ENCODE measurements at regions not wholly inside any gene's neighbourhood (a gene's known extent, or its start where the extent isn't known, plus 50 kb on each side); places are given as distances from the start of the nearest gene placed in this dataset.

DNA sequence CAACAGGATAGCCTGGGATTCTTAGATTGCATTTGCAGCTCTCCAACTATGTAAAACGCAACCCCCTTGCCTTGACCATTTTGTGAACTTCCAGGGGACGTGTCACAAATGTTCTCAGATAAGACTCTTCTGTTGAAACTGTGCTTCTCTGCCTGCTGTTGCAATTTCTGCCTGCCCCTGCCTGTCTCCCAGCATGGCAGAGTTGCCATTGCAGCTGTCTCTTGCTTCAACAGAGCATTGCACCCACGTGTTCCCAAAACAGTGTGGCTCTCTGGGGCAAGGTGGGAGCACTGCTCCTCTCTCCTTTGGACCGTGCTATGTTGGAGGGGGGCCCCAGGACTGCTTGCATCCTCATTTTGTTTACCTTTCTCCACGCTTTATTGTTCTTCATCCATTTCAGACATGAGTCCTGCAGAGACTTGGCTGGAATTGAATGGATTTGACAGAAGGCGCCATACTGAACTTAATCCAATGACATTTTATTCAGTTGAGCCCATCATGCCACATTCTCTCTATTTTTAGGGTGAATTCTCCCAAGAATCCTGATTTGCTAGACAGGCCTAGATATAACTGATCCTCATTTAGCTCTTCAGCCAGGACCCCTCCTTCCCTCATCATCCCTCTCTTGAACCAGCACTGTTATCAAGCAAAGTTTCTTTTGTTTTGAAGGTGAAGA, 90.7 kb downstream of the MAT2B start:
- TF ChIP-seq PPARA (CRISPR knock-in tag; IDR thresholded peaks at IDR 0.05; ENCODE audit: borderline replicate concordance) (no peak), ZNF565 (CRISPR knock-in tag; conservative IDR thresholded peaks at IDR 0.05; ENCODE audit: low read depth) (no peak), ARNTL (CRISPR knock-in tag; IDR thresholded peaks at IDR 0.05; ENCODE audit: borderline replicate concordance, low read depth) (no peak), ZNF70 (CRISPR knock-in tag; IDR thresholded peaks at IDR 0.05) (no peak)
- no peak for ATAC-seq

DNA sequence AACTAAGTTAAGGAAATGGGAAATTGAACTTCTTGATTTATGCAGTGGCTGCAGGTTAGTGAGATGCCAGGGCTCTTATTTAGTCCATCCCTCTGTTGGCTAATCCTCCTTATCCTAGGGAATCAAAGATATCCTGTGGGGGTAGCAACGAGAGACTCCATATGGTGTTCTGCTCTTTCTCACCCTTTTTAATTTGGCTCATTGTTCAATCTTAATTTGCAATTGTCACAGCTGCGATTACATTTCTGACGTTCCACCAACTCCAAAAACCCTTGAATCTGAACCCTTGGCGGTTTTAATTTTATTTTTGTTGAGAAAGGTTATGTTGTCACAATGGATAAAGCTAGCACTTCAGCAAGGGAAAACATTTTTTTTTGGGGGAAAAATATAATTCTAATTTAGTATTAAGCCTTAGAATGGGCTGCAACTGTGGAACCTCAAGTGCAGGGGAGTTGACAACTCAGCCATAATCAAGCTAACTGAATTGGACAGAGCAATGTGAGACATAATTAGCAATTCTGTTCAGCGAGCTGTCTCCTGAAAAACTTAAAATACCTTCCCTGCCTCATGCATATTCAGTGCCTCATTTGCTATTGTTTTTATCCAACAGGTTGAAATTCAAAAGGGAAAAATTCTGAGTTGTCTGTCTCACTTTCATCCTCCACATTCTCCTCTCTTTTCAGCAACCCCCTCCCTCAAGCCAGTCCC, 91.3 kb downstream of the MAT2B start:
- ATAC-seq, result no peak
- no peak for TF ChIP-seq TSHZ2 (CRISPR knock-in tag; IDR thresholded peaks at IDR 0.05)
- TF ChIP-seq TOX (CRISPR knock-in tag; IDR thresholded peaks at IDR 0.05; ENCODE audit: borderline replicate concordance), result no peak
- no peak for TF ChIP-seq ZC3H10 (CRISPR knock-in tag; IDR thresholded peaks at IDR 0.05)
- TF ChIP-seq RARB (CRISPR knock-in tag; IDR thresholded peaks at IDR 0.05), result no peak
- TF ChIP-seq OSR1 (CRISPR knock-in tag; IDR thresholded peaks at IDR 0.05), result no peak
- no peak for TF ChIP-seq CSRNP3 (CRISPR knock-in tag; IDR thresholded peaks at IDR 0.05)
- TF ChIP-seq ESRRG (CRISPR knock-in tag; IDR thresholded peaks at IDR 0.05), result no peak
- TF ChIP-seq ZNF565 (CRISPR knock-in tag; conservative IDR thresholded peaks at IDR 0.05; ENCODE audit: low read depth), result no peak
- TF ChIP-seq TCF4 (CRISPR knock-in tag; IDR thresholded peaks at IDR 0.05; ENCODE audit: borderline replicate concordance), result no peak
- no peak for TF ChIP-seq SNAI2 (CRISPR knock-in tag; IDR thresholded peaks at IDR 0.05)

DNA sequence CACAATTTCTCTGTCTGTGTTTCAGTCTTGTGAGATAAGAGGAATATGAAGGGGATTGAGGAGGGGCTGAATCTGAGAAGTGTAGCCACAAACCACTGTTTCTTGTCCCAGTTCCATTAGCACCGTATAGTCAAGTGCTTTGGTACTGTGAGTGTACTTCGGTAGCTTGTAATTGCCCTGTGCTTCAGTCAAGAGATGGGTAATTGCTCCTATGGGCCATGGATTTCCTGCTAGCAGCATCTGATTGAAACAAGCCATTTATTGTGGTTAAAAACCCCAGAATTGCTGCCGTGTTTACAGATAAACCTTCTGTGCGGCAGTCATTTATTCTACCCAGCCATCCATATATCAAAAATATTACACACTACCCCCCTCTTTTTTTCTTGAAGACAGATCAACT, 98.6 kb downstream of the MAT2B start:
- ATAC-seq, result no peak
- TF ChIP-seq POU6F1 (CRISPR knock-in tag; IDR thresholded peaks at IDR 0.05; ENCODE audit: borderline replicate concordance, low read depth), result no peak
- TF ChIP-seq ZNF8 (CRISPR knock-in tag; IDR thresholded peaks at IDR 0.05), result no peak
- no peak for TF ChIP-seq SNAI2 (CRISPR knock-in tag; IDR thresholded peaks at IDR 0.05)
- TF ChIP-seq ZNF565 (CRISPR knock-in tag; conservative IDR thresholded peaks at IDR 0.05; ENCODE audit: low read depth), result no peak
- TF ChIP-seq TCF4 (CRISPR knock-in tag; IDR thresholded peaks at IDR 0.05; ENCODE audit: borderline replicate concordance), result no peak
- no peak for TF ChIP-seq CREB5 (CRISPR knock-in tag; IDR thresholded peaks at IDR 0.05; ENCODE audit: low read depth)
- no peak for TF ChIP-seq CSDC2 (CRISPR knock-in tag; IDR thresholded peaks at IDR 0.05)
- no peak for TF ChIP-seq ZNF70 (CRISPR knock-in tag; IDR thresholded peaks at IDR 0.05)
- TF ChIP-seq TOX (CRISPR knock-in tag; IDR thresholded peaks at IDR 0.05; ENCODE audit: borderline replicate concordance), result no peak
- no peak for TF ChIP-seq TSHZ2 (CRISPR knock-in tag; IDR thresholded peaks at IDR 0.05)
- no peak for TF ChIP-seq GLIS3 (CRISPR knock-in tag; IDR thresholded peaks at IDR 0.05)
- no peak for TF ChIP-seq ISL1 (CRISPR knock-in tag; IDR thresholded peaks at IDR 0.05)

Data from SK-N-SH treated with all-trans-retinoic acid at 6 μM for 48 hours (cell line).